HG03439 (cell line): ENCODE measurements at regions not wholly inside any gene's neighbourhood (a gene's known extent, or its start where the extent isn't known, plus 50 kb on each side); places are given as distances from the start of the nearest gene placed in this dataset.

Experiments used
- ATAC-seq: cut with Tn5 transposase; IDR thresholded peaks from one replicate; pipeline ENCODE4 v1.9.1; 2021; ENCODE audit warnings: mild to moderate bottlenecking, moderate library complexity; ENCODE audit not compliant: unreplicated experiment

DNA sequence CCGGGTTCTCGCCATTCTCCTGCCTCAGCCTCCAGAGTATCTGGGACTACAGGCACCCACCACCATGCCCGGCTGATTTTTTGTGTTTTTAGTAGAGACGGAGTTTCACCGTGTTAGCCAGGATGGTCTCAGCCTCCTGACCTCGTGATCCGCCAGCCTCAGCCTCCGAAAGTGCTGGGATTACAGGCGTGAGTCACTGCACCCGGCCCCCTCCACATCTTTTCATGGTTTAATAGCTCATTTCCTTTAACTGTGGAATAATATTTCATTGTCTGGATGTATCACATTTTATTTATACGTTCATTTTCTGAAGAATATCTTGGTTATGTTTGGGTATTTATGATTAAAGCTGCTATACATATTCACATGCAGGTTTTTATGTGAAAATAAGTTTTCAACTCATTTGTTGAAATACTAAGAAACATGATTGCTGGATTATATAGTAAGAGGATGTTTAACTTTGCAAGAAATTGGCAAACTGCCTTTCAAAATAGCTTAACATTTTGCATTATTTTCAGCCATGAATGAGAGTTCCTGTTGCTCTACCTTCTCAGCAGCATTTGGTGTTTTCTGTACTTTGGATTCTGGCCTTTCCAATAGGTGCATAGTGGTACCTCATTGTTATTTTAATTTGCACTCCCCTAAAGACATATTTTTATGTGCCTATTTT, 591.9 kb downstream of the TECRL start:
- no peak for ATAC-seq

DNA sequence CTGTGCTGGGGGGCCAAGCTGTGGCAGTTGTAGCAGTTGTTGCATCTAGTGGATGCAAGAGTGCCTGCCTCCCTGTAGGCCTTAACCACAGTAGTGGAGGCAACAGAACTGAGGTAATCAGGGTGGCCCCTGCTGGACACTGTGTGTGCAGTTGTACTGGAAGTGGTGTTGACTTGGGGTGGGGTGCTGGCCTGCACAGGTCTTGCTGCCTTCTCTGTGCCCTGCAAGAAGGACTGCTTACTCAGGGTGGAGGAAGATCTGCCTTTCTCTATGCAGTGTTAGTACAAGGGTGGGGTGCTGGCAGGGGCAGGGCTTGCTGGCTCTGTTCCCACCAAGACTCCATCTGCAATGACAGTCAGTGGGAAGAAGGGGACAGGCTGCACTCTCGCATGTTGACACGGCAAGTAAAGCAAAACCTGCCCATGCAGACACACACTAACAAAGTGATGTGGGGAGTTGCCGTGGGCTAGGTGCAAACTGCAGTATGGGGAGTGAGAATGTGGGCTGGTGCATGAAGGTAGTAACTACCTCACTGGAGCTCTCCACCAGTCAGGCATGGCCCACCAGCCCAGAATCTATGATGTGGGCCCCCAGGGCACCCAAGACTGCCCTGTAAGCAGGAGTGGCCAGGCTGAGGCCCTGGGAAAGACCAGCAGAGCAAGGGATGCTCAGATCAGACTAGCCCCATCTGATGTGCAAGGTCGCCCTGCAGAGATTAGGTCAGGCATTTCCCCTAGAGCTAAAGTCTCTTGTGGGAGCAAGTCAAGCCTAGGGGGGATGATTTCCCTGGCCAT, 594.9 kb downstream of the TECRL start:
- no peak for ATAC-seq

DNA sequence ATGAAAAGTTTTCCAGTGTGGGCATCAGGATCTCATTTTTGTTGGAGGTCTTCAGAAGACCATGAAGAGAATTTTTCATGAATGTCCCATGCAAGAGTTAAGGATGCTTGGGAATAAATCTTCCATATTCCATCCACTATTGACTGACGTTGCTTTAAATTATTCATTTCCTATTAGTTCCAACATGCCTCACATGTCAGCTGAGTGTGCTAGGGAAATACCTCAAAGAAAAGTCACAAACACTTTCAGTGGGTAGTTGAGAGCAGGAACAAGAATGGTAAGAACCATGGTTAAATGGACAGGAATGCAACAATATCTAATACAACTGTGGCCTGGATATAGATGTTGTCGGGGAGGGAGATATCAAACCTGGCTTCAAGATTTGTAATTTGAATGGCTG, 610.1 kb downstream of the TECRL start:
- no peak for ATAC-seq

- no peak for ATAC-seq
These were observed 613.9 kb downstream of the TECRL start for GRCh38 chr4:63795301-63795700.

- ATAC-seq, result no peak
These were observed 618.9 kb downstream of the TECRL start for GRCh38 chr4:63790377-63790776.

GRCh38 chr4:63788271-63788670, 621.0 kb downstream of the TECRL start:
- no peak for ATAC-seq

GRCh38 chr4:63787326-63787725, 621.9 kb downstream of the TECRL start:
- ATAC-seq, result no peak

DNA sequence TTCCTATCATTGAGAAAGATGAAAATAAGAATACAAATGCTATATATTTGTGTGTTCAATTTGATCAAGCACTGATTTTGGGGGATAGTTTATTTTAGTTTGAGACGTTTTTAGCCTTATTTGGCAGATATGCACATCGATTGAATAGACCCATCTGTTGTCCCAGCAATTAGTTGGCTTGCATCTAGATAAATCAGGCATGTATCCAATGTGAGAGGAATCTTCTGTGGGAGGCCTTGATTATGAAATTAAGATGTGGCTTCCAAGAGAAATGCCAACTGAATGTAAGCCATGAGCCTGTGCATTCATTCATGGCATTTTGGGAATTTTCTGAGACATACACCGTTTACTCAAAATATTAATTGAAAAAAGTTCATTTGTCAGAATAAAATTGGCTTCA, 623.1 kb downstream of the TECRL start:
- ATAC-seq, result no peak

DNA sequence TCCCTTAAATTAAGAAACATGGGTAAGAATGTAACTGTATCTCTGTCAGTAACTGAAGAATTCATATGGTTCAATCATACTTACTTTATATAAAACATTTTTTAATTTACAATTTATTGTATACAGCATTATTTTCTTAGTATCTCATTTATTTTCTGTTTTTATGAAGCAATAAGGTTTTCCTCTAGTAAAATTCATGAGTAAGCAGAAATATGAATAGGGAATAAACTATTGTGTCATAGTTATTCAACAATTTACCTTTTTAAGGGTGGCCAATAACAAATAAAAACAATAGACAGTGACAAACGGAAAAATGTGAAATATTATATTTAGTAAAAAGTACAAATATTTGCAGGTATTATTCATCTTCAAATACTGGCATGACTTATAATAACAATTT, 624.4 kb downstream of the TECRL start:
- ATAC-seq, result no peak

DNA sequence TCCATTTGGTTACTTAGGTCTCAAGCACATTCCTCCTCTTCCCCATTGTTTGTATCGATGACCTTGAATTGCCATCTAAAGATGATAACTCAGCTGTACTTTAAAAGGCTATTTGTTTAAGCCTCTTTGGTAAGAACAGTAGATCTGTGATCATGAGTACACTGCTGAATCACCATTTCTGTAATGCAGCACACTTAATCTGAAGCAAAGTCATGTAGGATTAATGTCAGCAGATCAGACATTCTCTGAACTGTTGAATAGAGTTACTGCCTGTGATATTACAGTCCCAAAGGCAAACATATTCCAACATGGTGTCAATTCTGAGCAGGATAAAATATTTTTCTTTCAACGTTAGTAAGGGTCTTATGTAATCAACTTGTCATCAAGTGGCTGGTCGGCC, 631.6 kb downstream of the TECRL start:
- no peak for ATAC-seq

GRCh38 chr4:63764400-63764799, 644.9 kb downstream of the TECRL start:
- ATAC-seq, result no peak

DNA sequence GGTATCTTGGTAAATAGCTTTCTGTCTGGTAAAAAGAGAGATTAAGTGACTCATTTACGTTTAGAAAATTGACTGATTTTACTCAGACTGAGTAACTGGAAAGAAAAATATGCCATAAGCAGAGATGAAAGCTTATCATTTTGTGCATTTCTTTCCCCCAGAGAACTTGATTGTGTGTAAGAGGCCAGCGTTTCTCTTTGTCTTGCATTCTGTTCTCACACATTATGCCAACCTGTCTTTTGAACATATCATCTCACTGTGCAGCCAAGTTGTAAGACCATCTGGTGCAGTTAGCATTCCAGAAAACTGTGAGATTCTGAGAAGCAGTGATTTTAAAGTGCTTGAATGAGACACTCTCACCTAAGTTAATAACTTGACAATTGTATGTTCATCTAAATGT, 651.3 kb downstream of the TECRL start:
- ATAC-seq, result no peak

- ATAC-seq, result no peak
These were observed 666.4 kb downstream of the TECRL start for GRCh38 chr4:63742882-63743281.

DNA sequence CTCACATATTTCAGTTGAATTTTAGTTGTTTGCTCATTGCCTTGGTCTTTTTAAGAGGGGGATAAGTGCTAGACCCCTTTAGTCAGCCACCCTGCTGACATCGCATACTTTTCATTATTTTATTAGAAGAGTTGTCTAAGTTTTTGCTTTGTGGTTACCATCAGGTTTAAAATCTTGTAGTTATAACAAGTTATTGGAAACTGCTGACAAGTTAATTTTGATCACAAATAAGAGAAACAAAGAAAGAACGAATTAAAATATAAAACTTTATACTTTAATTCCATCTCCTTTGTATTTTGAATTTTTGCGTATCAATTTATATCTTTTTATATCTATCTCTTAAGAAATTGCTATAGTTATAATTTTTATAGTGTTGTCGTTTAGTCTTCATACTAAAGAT, 679.7 kb downstream of the TECRL start:
- no peak for ATAC-seq

DNA sequence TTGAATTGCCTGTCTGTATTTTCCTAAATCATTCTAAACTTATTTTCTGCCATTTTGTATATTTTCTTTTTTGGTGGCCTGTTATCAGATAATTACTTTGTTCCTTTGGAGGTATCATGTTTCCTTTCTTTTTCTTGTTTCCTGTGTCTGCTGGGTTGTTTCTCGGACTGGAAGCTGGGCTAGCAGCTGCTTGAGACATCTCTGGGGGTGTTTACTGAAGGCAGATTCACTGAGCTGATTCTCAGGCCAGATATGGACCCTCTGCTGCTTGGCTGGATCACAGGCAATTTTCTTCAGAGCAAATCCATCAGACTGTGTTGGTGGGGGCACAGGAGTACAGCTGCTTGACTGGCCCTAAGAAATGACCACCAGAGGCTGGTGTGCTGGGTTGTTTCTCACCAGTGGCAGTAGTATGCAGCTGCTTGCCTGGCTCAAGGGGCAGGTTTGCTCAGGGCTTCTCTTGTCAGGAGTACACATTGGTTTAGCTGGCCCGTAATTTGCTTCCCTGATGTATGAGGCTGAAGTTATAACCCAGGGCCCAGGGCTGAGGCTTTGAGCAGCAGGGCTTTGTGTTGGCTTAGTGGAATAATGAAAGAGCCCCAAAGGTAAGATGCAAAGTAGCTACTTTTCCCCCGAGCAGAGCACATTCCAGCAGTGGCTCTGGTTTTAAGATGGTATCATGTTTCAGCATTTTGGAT, 680.6 kb downstream of the TECRL start:
- no peak for ATAC-seq

- no peak for ATAC-seq
These were observed 691.9 kb downstream of the TECRL start for GRCh38 chr4:63717384-63717783.

DNA sequence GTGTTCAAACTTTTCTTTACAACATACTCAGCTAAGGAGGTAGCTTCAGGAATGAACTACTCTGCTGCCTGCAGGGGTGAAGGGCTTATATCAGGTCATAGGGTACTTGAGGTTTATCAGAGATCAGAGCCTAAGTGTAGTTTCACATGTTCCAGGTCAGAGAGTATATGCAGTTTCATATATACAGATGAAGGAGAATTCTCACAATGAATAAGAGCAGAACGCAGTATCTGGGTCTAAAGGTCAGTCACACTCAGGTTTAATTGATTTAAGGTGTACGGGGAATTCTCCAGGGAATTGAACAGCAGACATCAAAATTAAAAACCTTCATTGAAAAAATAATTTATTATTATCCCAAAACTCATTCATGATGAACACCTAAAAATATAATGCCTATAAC, 700.6 kb downstream of the TECRL start:
- ATAC-seq, result no peak

GRCh38 chr4:63700569-63700968, 708.7 kb downstream of the TECRL start:
- ATAC-seq, result no peak

DNA sequence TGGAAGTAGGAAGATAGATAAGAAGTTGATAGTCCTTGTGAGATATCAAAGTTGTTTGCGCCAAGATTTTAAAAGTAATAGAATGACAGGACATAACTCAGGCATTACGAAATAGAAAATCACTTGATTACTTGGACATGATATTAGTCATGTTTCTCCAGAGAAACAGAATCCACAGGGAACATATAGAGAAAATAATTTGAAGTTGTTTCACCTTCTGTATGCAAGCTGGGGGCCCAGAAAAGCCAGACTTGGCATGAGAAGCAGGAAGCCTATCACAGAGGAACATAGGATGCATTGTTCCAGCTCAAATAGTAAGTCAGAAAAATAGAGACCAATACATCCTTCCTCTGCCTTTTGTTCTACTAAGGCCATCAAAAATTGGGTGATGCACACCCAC, 715.9 kb downstream of the TECRL start:
- ATAC-seq, result no peak

GRCh38 chr4:63678358-63678931, 730.8 kb downstream of the TECRL start:
- ATAC-seq, result no peak

- no peak for ATAC-seq
These were observed 738.5 kb downstream of the TECRL start for GRCh38 chr4:63670735-63671134.

- peak; percentile 86 for ATAC-seq
These were observed 745.4 kb downstream of the TECRL start for GRCh38 chr4:63663870-63664269.
